ENCODE measurements at regions not wholly inside any gene's neighbourhood (a gene's known extent, or its start where the extent isn't known, plus 50 kb on each side); places are given as distances from the start of the nearest gene placed in this dataset.

DNA sequence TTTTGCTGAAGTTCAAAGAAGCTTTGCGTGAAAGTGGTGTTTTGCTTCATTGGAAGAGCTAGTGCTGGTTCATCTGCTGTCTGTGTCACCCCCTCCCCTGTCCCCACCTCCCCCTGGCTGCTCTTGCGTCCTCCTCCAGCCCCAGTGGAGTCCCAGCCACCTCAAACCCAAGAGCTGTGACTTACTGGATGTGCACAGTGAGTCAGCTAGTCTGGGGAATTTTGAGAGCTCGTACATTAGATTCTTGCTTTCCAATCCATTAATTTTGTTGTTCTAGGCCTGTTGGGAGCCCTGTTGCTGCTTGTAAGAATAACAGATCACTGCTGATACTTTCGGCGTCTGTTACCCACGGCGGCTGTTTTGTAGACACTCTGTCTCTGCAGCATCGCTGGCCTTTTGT lies 412.1 kb downstream of the TSN start:
- TF ChIP-seq SIN3A (IDR thresholded peaks at IDR 0.05; ENCODE audit: borderline replicate concordance, insufficient read depth, low read length): no peak
- TF ChIP-seq FOXP2 (optimal IDR thresholded peaks at IDR 0.05; ENCODE audit: borderline replicate concordance, extremely low read depth, extremely low read length, insufficient read depth): no peak
- TF ChIP-seq POLR2AphosphoS5 (IDR thresholded peaks at IDR 0.05; ENCODE audit: low read depth, low read length): no peak
- TF ChIP-seq TAF1 (IDR thresholded peaks at IDR 0.05; ENCODE audit: borderline replicate concordance, insufficient read depth, low read length): no peak
- TF ChIP-seq REST (IDR thresholded peaks at IDR 0.05; ENCODE audit: insufficient read depth in 1 of 2, low read depth in 2 of 2, low read length in 2 of 2): no peak

GRCh38 chr2:122168799-122169198 lies 413.3 kb downstream of the TSN start:
- TF ChIP-seq TAF1 (IDR thresholded peaks at IDR 0.05; ENCODE audit: borderline replicate concordance, insufficient read depth, low read length) (no peak), REST (IDR thresholded peaks at IDR 0.05; ENCODE audit: insufficient read depth in 1 of 2, low read depth in 2 of 2, low read length in 2 of 2) (no peak), POLR2AphosphoS5 (IDR thresholded peaks at IDR 0.05; ENCODE audit: low read depth, low read length) (no peak), SIN3A (IDR thresholded peaks at IDR 0.05; ENCODE audit: borderline replicate concordance, insufficient read depth, low read length) (no peak), FOXP2 (optimal IDR thresholded peaks at IDR 0.05; ENCODE audit: borderline replicate concordance, extremely low read depth, extremely low read length, insufficient read depth) (no peak)

GRCh38 chr2:122172812-122173211 lies 417.4 kb downstream of the TSN start:
- TF ChIP-seq FOXP2 (optimal IDR thresholded peaks at IDR 0.05; ENCODE audit: borderline replicate concordance, extremely low read depth, extremely low read length, insufficient read depth): no peak
- no peak for TF ChIP-seq REST (IDR thresholded peaks at IDR 0.05; ENCODE audit: insufficient read depth in 1 of 2, low read depth in 2 of 2, low read length in 2 of 2)
- TF ChIP-seq TAF1 (IDR thresholded peaks at IDR 0.05; ENCODE audit: borderline replicate concordance, insufficient read depth, low read length): no peak
- no peak for TF ChIP-seq SIN3A (IDR thresholded peaks at IDR 0.05; ENCODE audit: borderline replicate concordance, insufficient read depth, low read length)
- no peak for TF ChIP-seq POLR2AphosphoS5 (IDR thresholded peaks at IDR 0.05; ENCODE audit: low read depth, low read length)

DNA sequence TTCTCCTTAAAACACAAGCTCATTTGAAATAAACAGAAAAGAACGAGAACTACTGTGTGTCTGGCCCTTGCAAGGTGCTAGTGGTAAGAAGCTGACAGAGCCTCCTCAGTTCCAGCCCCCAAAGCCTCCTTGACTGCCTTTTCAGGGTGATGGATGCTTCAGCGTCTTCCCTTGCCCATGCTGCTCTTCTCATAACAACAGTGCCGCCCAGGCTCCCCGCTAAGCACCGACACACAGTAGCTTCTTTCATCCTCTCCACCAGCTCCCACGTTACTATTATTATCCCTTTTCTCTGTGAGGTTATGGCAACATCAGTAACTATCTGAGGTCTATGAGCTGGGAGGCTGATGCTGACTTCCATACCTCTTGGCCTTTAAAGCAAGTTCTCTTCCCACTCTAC lies 418.6 kb downstream of the TSN start:
- TF ChIP-seq TAF1 (IDR thresholded peaks at IDR 0.05; ENCODE audit: borderline replicate concordance, insufficient read depth, low read length) (no peak), REST (IDR thresholded peaks at IDR 0.05; ENCODE audit: insufficient read depth in 1 of 2, low read depth in 2 of 2, low read length in 2 of 2) (no peak), POLR2AphosphoS5 (IDR thresholded peaks at IDR 0.05; ENCODE audit: low read depth, low read length) (no peak), FOXP2 (optimal IDR thresholded peaks at IDR 0.05; ENCODE audit: borderline replicate concordance, extremely low read depth, extremely low read length, insufficient read depth) (no peak), SIN3A (IDR thresholded peaks at IDR 0.05; ENCODE audit: borderline replicate concordance, insufficient read depth, low read length) (no peak)

Data from PFSK-1 (cell line).